GM18873 (cell line): ENCODE measurements at regions not wholly inside any gene's neighbourhood (a gene's known extent, or its start where the extent isn't known, plus 50 kb on each side); places are given as distances from the start of the nearest gene placed in this dataset.

ENCODE experiments used
- ATAC-seq: cut with Tn5 transposase; IDR thresholded peaks from one replicate; pipeline ENCODE4 v1.9.1; 2021; ENCODE audit warnings: mild to moderate bottlenecking, moderate library complexity, moderate number of reproducible peaks; ENCODE audit not compliant: unreplicated experiment, low FRiP score

DNA sequence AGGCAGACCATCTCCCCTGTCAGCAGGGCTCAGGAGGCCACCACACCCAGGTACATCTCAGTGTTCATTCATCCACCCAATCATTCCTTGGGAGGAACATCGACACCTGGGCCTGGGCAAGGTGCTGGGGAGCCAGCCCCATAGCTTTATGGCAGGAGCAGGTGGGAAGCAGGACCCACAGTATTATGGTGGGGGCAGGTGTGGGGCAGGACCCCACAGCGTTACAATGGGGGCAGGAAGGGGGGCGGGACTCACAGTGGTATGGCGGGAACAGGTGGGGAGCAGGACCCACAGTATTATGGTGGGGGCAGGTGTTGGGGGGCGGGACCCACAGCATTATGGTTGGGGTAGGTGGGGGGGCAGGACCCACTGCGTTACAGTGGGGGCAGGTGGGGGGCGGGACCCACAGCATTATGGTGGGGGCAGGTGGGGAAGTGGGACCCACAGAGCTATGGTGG lies 128.9 kb upstream of the HS6ST1 start:
- no peak for ATAC-seq

DNA sequence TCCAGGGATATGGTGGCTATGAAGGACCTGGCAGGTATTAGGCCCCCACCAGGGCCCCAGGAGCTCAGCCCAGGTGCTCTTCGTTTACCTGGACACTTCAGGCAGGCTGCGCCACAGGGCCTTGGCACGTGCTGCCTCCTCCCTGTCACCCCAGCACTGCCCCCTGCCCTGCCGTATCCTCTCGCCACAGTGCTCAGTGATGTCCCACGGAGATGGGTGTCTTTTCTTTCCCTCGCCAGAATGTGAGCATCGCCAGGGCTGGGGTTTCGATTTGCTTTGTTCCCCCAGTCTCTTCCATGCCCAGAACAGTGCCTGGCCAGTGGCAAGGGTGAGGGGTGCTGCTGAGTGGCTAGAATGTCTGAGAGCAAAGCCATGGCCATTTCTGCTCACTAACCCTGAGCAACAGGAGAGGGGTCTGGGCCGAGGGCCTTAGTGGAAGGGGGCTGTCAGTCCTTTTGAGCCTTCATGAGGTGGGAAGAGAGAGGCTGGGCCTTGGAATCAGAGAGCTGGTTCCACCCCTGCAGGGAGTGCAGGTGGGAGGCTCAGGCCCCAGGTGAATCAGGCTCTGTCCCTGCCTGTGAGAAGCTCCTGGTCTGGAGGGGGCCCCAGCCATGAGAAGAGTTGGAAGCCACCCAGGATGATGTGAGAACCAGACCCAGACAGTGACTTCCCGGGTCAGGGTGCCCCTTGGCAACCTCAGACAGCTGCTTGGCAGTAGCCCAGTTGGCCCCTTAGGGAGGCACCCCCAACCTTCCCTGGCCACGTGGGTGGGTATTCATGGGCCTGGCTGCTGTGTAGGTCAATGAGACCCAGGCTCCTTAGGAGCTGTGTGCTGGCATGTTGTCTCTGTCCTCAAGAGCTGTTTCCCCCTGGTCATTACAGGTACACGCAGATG lies 129.9 kb upstream of the HS6ST1 start:
- no peak for ATAC-seq

DNA sequence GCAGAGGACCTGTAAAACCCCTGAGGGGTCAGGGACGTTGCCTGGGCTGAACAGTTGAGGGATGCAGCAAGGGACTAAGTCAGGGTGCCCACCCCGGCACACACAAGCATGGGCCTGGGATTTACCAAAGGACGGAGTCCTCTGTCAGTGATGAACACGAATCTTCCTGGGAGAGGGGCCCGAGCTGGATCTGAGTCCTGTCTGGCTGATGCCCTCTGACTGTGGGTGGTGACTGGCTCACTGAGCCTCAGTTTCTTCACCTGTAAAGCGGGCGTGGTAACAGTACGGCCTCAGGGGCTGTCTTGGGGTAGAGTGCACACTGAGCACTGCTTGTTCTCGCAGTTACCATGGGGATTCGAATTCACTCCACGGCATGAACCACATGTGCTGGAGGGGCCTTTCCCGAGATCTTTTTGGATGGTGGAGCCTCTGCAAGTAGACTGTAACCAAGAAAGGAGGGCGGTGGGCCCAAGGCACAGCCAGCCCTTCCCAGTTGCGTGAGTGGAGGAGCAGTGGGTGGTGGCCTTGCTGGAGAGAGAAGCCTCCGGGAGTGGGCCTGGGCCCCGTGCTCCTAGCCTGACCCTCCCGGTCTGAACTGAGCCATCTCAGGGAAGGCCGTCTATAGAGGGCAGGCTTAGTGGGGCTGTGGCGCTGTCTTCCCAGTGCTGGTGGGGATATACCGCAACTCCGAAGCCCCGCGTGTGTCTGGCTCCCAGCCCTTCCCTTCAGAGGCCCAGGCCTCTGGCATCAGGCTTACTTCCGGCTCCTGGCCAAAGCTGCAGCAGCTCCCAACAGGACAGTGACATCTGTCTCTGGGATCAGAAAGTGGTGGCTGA lies 130.8 kb upstream of the HS6ST1 start:
- ATAC-seq, result no peak

DNA sequence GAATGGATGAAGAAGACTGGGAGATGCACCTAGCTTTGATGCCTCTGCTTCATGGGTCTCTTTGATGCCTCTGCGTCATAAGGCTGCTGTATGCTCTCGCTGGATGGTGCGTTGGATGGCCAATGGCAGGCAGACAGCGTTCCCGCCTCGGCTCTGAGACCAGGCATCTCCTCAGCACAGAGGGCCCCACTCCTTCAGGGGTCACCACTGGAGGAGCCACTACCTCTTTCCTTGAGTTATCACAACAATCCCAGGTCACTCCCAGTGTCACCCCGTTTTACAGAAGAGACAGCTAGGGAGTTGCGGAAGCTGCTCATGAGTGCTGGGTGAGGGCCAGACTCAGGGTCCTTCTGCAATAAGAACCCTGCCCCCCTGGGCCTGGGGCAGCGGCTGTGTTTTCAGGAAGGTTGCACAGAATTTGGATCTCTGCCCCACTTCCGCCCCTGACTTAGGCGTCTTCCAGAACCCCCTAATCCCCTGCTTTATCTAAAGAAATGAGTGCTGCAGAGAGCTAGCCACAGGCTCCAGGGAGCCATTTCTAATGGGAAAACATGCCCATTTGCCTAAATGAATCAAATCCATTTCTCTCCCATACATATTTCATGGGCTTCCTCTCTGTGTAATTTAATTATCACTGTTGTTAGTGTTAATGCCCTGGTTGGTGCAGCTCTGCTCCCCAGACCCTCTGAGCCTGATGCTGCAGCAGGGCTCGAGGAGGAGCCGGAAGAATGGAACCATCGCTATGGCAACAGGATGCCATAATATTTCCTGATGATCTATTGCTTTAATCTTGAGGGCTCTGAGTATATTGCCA lies 131.8 kb upstream of the HS6ST1 start:
- no peak for ATAC-seq

DNA sequence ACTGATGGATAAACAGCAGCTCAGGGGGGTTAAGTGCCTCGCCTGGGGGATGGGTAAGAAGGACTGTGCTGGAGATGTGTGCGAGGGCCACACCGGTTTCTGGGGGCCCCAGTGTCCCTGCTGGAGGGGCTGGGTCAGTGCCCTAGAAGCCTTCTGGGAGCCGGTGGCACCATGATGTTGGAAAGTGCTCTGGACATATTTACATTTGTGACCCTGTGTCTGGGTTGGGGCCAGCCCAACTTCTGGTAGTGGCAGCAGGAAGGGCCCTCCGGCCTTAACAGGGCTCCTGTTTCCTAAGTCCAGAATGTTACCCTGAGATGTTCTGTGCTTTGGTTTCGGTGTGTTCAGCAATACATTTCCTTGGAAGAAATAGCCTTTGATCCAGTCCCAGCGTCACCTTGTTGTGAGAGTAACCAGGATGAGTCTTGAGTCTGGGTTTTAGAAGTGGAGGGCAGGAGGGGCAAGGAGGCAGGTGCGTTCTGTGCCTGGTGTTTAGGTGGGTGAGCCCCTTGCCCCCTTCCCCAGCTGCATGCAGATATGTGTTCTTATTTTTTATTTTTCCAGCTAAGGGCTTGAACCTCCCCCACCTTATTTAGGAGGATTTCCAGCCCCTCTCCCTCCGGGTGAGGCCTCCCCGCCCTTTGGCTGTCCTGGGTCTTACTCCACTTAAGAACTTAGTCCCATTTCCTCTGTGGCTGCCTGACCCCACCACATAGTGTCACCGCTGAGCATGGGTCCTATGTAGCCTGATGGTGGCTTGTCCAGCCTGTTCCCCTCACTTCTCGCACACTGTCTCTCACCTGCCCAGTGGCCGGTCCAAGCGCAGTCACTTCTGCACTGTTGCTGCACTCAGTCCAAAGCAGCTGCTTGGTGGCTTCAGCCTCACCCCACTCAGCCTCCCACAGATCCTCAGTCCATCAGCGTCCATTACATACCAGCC lies 132.7 kb upstream of the HS6ST1 start:
- ATAC-seq, result no peak

DNA sequence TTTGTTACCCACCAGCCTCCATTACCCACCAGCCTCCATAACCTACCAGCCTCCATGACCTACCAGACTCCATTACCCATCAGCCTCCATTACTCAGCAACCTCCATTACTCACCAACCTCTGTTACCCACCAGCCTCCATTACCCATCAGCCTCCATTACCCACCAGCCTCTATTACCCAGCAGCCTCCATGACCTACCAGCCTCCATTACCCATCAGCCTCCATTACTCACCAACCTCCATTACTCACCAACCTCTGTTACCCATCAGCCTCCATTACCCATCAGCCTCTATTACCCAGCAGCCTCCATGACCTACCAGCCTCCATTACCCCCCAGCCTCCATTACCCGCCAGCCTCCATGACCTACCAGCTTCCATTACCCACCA lies 133.3 kb upstream of the HS6ST1 start:
- ATAC-seq, result no peak

DNA sequence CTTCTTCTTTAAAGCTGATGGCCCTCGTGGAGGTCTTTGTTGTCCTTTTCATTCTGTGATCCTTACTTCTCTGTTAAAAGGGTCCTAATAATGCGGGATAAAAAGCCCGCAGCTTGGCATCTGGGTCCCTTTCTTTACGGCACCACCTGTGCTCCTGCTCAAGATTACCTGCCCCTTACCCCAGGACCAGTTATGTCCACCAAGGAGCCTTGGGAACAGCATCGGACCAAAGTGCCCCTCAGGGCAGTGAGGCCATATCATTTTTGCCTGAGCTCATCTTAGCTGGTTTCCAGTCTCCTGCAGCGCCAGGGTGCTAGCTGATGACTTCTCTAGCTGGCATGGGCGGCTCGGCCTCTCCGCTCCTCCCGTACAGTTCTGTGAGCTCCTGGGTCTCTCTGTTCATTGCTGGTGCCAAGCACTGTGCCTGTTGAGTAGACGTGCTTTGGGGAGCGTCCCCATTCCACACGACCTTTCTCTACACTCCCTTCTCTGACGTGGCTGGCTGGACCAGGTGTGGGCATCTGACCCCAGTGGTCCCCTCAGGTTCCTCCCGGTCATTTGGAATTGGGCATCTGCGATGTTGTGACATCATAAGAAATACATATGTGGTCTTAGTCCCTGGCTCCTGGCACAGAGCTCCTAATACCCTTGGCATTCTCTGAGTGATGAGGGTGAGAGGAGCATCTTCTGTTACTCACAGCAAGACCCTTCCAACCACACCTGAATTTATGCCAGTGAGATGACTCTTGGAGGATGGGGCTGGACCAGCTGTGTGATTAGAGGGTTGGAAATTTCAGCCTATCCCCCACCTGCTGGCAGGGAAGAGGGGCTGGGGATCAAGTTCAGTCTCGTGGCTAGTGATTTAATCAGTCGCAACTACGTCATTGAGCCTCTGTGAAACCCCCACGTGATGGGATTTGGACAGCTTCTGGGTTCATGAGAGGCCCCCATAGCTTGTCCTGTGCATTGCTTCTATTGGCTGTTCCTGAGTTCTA lies 134.2 kb upstream of the HS6ST1 start:
- no peak for ATAC-seq

DNA sequence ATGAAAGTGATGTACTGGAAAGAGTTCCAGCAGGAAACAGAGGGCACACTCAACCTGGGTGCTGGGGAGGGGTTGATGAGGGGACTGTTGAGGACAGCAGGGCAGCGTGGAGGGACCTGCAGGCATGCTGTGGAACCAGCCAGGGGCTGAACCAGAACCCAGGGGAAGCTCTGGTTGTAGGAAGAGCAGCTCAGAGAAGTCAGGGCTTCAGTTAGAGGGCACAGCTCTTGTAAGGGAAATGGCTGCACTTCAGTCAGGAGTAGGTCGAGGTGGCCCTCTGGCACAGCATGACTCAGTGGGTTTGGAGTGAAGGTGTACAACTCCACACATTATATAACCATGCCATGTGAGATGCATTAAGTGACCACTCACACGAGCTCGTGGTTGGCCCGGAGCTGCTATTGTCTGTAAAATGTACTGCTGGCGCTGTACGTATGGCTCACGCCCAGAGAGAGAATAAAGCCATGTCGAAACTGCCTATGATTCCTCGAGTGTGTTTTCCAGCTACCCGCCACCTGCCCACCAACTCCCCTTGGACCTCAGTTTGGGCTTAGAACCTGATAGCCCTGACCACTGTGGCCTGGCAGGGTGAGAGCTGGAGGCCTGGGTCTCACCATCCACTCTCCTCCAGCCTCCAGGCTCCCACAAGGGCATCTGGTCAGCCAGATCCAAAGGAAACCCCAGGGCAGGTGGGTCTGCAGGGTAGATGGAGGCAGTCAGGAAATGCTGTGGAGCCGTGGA lies 136.5 kb upstream of the HS6ST1 start:
- no peak for ATAC-seq

DNA sequence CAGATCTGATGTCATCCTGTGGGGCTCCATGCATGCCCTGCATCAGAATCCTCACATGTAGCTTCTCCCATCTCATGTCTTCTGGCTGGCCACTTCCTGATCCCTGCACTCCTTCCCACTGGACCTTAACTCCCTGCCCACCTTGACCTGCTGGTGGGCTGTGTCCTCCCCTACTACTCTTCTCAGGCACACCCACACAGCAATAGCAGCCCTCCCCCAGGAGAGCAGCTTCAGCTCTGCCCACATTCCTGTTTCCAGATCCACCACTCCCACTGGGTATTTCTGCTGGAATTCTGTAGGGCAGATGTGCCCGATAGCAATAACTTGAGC lies 137.0 kb upstream of the HS6ST1 start:
- no peak for ATAC-seq

DNA sequence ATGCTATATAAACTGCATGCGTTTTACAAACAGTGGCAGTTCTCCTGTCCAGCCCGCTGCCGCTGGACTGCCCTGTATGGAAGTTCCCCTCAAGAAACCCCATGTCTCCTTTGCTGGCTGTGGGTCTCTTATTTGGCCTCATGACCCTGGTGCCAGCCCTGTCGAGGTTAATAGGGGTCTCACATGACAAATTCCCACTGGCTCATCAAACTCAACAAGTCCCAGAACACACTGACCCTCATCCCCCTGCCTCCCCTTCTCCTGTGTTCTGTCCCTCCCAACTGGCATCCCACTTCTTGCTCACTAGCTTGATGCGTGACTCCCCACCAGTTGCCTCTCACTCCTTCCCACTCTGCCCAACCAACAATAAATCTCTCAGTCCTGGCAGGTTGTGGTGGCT lies 137.6 kb upstream of the HS6ST1 start:
- no peak for ATAC-seq

DNA sequence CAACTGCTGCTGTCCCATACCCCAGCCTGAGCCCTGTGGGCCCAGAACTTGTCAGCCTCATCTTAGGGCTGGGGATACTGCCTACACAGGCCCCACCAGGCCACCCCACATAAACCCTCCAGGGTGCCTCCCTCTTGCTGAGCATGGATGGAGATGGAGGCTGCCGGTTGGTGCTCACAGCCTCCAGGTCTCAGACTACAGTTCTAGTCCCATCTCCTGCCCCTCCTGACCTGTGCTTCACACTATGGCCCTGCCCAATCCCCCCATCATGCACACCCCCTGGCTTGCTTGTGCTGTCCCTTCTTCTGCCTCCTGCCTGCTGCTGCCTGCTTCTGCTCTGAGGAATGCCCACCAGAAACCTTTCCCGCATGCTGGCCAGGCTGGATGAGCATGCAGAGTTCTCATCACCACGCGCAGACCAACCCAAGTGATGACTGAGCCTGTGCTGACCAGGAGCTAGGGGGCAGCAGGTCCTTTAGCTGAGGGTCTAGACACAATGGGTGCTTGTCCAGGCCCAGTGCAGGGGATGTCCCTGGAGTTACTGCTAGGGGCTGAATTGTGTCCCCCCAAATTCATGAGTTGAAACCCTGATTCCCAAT lies 138.4 kb upstream of the HS6ST1 start:
- ATAC-seq, result no peak

DNA sequence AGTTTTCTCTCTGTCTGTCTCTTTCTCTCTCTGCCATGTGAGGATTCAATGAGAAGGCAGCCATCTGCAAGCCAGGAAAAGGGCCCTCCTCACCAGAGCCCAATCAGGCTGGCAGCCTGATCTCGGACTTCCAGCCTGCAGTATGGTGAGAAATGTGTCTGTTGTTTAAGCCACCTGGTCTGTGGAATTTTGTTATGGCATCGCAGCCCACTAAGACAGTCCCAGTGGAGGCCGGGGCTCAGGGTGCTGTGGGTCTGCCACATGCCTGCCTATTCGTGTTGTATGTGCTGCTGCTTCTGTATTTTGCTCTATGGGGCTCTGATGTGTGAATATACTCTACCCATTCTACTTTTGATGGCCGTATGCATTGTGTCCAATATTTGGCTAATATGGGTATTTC lies 139.0 kb upstream of the HS6ST1 start:
- no peak for ATAC-seq

DNA sequence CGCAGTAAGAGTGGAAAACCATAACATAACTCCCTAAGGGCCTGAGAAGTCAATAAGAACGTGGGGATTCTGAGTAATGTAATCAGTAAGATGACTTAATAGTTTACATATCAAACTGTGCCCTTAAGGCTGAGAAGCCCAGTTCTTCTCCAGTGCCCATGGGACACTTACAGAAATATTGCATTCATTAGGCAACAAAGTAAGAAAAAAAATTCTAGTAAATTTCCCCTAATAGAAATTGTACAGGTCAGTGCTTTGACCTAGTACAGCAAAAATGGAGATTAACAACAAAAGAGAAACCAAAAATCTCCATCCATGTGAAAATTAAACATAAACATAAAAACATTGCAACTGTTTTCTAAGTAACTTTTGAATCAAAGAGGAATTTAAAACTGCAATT lies 139.8 kb upstream of the HS6ST1 start:
- no peak for ATAC-seq

DNA sequence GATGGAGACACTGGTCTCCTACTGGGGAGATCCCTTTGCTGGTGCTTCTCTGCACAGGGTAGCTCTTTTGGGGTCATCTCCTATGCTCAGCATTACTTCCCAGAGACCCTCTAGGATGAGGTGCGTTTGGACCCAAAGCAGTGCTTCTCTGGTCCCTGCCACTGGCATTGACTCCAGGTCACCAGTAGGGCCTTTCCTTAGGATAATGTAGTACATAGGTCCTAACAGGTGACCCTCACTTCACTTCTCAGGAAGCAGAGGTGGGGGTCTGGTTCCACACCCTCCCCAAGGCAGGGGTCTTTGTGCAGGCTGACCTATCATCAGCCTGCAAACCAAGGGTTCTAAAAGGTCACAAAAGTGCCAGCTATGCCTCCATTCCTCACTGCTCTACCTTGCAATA lies 145.8 kb upstream of the HS6ST1 start:
- ATAC-seq, result no peak

DNA sequence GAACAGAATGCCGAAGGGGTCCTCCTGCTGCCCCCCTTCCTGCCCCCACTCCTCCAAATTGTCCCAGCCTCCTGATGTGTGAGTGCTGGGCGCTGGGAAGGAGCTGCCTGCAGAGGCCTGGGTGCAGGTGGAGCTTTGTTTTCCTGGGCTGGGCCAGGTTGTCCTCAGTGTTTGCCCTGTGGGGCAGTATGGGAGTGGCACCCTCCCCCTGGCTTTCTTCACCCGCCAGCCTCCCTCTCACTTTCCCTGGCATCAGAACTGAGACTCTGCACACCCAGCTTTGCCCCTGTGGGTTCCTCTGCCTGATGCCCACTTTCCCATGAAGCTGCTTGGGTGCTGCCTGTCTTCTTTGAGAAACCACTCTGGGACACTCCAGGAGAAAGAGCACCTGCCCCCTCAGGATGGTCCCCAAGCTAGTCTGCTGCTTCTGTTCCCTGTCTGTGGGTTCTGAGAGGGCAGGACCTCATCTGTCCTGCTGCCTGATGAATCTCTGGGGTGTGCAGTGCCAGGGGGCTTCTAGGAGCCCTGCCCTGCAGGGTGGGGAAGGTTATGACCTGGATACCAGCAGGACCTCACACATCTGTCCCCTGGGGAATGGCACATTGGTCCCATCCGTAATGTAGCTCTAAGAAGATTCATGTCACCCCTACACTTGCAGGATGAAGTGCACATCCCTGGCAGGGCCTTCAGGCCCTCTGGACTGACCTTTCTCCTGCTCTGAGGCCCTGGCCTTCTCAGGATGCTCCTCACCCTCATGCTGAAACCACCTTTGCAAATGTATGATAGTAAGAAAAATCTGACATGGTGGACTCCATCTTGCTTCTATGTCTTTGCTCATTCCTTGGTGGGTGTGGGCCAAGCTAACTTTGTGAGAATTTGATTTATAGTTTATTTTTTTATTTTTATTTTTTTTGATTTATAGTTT lies 146.8 kb upstream of the HS6ST1 start:
- ATAC-seq, result no peak

DNA sequence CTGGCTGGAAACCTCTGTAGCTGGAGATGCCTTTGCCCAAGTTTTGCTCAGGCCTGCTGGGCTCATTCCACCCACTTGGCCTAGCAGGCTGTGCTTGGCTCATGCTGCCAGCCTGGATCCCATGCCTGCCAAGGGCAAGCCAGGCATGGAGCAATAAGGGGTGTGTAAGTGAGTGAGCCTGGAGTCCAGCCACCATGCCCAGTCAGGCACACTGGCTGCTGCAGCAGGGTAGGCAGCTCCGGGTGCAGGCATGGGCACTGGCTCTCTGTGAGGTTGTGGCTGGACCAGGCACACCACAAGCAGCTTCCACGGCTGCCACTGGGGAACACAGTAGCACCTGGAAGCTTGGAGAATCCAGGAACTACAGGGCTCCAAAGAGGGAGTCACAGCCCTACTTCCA lies 147.7 kb upstream of the HS6ST1 start:
- ATAC-seq, result no peak

DNA sequence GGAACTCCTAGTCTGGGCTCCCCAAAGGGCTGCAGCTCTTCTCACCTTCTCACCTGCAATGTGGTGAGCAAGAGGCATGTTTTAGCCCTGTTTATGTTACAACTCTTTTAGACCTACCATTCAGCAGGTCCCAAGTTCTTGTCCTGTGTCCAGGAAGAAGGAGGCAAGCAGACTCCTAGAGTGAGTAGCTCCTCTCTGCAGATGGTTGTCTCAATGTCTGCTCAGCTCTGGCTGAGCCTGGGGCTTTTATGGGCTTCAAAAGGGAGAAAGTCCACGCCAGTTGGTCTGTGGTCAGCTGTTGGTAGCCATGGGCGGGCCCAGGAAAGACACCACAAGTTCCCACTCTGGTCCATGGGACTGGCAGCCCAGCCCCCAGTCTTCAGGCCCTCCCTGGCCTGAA lies 148.1 kb upstream of the HS6ST1 start:
- no peak for ATAC-seq
